HG02885 (cell line): ENCODE measurements at regions not wholly inside any gene's neighbourhood (a gene's known extent, or its start where the extent isn't known, plus 50 kb on each side); places are given as distances from the start of the nearest gene placed in this dataset.
"Not testable (repeated sequence)": the region's sequence is repeated elsewhere in the genome, so short reads cannot be mapped to it uniquely, and the experiment has no call there.

Experiments
- ATAC-seq: cut with Tn5 transposase; IDR thresholded peaks from one replicate; pipeline ENCODE4 v1.9.1; 2021; ENCODE audit warnings: mild to moderate bottlenecking; ENCODE audit not compliant: unreplicated experiment, poor library complexity

DNA sequence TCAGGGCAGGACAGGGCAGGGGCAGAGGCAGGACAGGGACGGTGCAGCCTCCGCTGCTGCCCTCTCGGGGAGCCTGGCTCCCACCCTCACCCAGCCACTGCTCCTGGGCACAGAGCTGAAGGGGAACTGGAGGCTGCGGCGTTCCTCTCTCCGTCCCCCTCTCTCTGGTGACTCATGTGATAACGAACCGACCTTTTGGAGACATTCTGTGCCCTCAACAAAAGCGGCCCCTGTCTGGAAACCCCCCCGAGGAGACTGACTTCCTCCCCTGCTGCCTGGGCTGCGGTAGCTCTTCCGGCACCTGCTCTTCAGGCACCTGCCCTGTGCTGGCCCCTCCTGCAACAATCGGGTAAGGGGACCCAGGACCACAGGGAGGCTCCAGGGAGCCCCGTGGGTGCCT, 5419.6 kb upstream of the TPTE start:
- ATAC-seq, result not testable (repeated sequence)

DNA sequence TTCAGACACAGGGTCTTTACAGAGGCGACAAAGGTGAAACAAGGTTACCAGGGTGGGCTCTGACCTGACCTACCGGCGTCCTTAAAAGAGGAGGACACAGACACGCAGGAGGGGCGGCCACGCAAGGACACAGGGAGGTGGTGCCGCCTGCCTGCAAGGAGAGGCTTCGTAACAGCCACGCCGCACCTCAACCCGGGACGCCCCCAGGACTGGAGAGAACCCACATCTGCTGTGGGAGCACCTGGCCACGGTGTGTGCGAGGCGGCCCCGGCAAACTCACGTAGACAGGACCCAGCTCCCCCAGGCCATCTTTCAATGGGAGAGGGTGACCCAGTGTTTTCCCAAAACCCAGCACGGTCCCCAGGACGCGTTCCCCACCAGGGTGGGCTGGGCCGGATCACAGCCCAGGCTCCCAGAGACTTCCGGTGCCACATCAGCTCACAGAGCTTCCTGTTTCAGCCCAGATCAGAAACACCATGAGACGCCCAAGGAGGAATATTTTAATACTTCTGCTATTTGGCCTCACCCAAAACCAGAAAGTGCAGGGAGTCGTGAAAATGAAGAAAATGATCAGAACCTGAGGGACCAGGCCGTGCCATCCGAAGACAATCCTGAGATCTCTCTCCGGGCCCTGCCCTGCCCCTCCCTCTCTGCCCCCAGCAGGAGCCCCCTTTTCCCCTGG, 5417.4 kb upstream of the TPTE start:
- ATAC-seq, result not testable (repeated sequence)

DNA sequence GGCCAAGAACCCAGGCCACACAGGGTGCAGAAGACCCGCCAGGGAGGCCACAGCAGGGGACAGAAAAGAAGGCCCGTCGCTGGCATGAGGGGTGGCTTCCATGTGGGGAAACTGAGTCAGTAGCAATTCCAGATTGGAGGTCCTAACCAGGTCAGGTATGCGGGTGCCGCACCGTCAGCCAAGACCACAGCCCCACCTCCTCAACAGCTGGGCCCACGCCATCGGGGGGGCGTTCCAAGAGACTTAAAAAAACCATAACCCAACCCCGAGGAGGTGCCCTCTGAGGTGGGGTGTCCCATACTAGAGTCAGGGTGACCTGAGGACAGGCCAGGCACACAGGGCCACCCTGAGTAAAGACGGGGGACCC, 5416.8 kb upstream of the TPTE start:
- not testable (repeated sequence) for ATAC-seq

DNA sequence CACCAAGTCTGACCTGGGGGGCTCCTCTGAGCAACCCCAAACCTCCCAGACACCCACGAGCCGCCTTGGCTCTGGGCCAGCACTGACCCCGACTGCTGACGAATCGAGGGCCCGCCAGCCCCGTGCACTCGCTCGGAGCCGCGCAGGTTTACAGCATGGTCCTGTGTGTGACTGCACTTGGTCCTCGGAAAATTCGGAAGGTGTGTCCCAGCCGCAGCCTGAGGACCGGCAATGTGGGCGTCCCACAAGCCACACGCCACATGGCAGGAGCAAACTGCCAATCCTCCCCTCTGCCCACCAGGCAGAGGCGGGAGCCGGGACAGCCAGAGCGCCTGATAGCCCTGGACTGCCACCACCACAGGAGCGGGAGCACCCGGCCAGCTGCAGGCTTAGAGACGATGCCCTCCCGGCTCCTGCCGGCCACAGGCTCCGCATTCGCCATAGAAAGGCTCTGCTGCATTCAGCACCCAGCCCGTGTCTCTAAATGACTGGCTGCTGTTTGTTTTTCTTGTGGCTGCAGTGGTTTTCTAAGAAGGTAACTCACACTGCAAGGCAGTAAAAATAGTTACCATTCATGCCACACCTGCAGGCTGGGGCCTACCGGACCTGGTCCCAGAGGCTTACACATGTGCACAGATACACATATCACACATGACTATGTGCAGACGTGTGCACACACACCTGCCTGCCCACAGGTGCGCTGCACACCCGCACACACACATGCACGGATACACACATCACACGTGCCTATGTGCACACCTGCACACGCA, 5415.3 kb upstream of the TPTE start:
- peak; percentile 50 for ATAC-seq

DNA sequence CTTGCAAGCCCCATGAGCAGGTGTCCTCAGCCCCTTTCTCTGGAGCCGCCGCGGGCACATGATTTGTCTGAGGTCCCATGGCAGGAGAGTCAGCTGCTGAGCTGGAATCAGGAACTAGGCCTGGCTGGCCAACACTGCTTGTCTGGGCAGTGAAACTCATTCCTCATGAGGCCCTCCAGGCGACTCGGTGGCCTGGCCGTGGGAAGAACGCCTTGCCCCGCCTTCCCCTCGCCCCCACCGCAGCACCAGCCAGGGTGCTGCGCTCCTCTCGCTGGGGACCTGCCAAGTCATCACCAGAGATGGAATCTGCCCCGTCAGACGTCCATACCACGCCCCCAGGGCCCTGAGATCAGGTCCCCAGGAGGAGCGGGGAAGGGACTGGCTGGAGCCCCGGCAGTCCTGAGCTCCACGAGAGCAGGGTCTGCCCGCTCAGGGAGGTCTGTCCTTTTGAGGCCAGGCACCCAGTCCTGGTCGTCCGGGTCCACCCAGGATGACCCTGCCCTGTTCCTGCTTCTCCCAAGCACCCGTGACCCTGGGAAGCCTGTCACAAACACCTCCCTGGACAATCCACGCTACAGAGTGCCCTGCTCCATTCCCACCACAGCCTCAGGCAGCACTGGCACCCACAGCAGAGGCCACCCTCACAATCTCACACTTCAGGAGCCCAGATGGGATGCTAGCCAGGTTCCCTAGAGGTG, 5414.5 kb upstream of the TPTE start:
- not testable (repeated sequence) for ATAC-seq

DNA sequence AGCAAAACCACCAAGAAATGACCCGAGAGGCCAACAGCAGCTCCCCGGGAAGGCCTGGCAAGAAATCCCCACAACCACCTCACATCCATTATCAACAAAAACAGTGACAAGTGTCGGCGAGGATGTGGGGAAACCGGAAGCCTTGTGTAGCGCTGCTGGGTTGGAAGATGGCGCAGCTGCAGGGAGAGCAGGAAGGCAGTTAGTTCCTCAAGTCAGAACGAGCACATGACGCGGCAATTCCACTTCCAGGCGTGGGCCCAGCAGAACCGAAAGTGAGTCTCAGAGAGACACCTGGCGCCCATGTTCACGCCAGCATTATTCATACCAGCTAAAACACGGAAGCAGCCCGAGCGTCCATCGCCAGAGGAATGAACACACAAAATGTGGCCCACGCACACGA, 5413.7 kb upstream of the TPTE start:
- not testable (repeated sequence) for ATAC-seq

DNA sequence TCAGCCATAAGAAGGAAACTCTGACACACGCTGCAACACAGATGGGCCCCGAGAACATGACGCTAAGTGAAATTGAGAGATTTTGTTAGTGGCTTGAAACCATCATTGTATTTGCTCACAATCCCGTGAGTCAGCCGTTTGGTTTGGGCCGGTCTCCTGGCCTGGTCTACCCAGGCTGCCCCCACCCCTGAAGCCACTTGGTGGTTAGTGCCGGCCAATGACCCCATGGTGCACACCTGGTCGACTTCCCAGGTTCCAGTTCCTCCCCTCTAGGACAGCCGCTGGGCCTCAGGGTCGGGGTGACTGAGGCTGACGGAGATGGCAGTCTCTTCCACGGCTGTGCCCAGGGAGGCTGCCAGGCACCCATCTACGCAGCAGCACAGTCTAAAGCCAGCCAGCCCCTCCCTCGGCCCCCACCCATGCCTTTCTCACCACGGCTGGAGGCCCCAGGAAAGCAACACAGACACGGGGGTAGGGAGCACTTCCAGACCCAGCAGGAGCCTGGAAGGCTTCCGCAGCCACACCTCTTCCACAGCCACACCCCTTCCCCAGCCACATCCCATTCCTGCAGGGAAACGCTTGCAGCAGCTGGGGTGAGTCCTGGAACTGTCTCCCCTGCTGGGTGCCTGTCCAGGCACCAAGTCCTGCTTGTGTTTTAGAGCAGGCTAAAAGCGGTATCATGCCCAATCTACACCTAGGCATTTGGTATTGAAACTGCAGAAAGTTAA, 5413.2 kb upstream of the TPTE start:
- not testable (repeated sequence) for ATAC-seq

DNA sequence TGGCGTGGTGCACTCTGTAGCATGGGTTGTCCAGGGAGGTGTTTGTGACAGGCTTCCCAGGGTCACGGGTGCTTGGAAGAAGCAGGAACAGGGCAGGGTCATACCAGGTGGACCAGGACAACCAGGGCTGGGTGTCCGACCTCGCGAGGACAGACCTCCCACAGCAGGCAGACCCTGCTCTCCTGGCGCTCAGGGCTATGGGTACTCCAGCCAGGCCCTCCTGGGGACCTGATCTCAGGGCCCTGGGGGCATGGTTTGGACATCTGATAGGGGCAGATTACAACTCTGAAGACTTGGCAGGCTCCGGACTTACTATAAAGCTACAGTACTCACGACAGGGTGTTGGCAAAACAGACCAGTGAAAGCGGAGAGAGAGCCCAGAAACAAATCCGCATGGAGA, 5410.2 kb upstream of the TPTE start:
- not testable (repeated sequence) for ATAC-seq

DNA sequence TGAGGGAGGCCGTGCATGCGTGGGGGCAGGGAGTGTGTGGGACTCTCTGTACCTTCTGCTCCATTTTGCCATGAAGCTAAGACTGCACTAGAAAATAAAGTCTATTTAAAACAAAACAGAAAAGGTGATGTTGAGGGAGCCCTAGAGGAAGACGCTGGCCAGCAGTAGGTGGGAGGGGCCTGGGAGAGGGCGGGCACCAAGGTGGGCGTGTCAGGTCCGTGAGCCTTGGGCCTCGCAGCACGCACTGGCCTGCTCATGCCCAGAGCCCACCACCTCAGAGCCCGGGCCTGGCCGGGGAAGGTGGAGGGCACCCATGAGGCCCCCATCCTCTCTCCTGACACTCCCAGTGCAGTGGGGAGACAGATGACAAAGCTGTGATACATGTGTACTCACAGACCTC, 5408.3 kb upstream of the TPTE start:
- ATAC-seq, result not testable (repeated sequence)

DNA sequence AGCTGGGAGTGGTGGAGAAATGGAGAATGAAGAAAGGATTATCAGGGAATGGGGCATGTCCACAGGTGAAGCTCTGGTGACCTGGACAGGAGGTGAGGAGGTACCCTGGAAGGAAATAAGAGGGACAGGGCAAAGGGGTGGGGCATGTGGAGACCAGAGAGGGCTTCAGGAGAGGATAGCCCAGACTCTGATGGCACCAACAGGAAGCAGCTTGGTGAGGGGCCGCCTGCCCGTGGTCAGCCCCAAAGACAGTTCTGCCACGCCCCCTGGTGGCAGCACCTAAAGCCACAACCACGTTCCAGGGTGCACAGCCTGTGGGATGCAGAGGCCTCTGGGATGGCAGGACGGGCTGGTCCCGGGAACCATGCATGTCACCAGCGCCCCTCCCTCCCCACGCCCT, 5406.9 kb upstream of the TPTE start:
- not testable (repeated sequence) for ATAC-seq

DNA sequence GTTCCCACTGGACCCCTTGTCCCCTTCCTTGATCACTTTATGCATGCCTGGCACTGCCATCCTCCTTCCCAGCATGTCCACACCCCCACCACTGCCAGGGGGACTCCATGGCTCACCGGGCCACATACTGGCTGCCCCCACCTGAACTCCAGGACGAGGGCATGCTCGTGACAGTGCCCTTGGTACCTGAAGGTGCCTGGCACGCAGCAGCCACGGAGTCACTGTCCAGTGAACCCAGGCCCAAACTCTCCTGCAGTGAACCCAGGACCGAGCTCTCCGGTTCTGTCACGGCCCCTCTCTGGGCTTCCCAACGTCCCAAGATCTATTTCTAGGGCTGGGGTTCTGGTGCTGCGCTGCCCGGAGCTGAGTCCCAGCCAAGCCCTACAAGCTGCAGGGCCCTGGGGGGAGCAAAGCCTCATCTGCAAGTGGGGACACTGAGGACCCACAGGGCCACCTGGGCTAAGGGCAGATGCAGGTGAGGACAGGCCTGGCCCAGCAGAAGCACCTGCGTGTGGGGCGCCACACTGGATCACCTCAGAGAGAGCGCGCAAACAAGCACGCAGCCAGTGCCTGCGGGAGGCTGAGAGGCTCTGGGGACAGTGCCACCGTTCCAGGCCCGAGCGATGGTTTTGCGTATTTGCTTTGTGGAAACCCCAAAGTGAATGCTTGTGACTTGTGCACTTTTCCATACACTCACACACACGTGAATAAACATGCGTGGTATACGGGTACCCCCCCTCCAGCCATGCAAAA, 5406.3 kb upstream of the TPTE start:
- ATAC-seq, result not testable (repeated sequence)

DNA sequence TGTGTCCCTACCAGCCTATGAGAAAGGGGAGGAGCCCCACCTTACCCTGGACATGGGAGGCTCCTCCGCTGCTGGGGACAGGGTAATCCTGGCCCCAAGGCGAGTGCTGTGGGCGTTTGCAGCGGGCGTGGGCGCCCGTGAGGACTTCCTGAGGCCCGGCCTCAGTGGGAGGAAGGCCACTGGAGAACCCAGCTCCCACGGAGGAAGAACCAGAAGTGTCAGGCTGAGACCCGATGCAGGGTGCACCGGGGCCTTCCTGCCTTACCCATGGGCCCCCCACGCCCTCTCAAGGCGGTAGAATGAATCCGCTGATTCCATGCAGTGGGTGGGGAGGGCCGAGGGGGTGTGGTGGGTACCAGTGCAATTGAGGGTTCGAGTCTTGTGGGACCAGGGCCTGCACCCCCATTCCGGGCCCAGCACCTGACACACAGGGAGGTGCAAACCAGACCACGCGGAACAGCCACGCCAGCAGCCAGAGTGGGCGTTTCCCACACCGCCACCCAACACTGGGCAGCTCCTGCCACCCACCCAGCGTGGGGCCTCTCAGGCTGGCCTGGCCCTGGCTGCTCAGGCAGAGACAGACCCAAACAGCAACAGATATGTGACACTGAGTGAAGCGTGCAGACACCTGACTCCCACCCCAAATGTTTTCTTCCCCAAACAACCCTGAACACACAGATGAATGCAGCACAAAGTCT, 5405.6 kb upstream of the TPTE start:
- not testable (repeated sequence) for ATAC-seq

DNA sequence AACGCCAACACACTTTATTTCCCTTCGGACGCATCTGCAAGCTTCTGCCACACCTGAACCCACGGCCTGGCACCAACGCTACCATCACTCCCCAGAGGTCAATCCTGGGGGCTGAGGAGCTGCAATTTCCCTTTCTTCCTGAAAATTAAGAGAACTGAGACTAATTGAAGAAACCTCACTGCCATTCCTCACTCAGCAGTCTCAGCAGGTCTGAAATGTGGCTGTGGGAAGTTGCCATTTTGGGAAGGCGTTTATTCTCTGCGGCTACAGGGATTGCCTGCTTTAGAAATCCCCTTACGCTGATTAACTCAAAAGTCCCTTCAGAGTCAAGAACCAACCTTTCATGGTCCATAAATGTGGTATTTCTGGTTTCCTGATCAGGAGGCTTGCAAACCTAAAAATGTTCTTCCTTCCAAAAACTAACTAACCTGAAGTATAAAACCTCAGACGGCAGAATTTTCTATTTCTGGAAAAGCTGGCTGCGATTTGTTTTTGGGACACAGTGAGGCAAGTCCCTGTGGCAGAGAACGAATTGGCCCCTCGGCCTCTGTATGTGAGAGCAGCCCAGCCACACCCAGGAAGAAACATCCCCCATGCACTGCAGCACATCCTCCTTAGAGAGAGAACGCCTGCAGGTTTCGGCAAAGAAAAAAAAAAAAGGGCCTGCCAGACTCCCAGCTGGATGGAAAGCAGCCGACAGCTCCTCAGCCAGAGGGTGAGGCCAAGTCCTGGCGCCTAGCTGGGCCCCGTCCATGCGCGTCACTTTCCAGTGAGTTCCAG, 5404.8 kb upstream of the TPTE start:
- ATAC-seq, result not testable (repeated sequence)

DNA sequence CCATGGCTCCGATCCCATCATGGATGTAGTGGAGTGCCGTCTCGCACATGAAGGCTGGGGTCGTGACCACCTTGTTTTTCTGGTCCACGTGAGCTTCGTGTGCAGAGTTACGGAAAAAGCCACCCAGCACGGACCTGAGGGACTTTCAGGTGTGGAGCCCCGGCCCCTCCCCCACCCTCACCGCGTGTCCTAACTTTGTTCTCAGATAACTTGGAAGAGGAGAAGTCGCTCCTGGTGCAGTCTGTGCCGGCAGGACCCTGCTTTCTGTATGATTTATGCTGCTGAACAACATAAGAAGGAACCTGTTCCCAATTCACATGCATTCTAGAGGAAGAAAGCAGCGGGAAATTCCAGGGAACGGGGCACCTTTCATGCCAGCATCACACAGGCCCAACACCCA, 5404.2 kb upstream of the TPTE start:
- not testable (repeated sequence) for ATAC-seq

DNA sequence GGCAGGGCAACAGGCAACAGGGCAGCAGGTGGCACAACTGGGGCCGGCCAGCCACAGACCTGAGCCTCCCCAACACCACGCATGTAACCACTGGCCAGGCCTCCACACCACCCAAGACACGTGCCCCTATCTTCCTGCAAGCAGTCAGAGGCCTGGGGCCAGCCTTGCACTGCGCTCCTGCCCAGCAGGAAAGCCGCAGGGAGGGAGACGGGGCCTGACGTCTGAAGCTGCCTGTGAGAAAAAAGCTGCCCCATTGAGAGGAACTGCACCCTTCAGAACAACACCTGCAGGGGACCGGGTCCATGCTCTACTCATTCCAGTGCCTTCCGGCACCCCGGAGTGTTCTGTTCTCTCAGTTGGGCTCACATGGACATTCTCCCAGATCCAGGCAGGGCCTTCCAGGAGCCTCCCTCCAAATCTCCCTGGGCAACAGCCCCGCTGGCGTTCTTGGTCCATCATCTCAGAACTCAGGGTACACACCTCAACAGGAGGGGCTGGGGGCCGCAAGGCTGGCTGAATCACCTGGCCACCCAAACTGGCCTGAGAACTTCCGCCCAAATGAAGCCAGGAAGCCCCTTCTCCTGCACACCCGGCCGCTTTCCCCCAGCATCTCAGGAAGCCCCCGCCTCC, 5403.6 kb upstream of the TPTE start:
- ATAC-seq, result not testable (repeated sequence)

DNA sequence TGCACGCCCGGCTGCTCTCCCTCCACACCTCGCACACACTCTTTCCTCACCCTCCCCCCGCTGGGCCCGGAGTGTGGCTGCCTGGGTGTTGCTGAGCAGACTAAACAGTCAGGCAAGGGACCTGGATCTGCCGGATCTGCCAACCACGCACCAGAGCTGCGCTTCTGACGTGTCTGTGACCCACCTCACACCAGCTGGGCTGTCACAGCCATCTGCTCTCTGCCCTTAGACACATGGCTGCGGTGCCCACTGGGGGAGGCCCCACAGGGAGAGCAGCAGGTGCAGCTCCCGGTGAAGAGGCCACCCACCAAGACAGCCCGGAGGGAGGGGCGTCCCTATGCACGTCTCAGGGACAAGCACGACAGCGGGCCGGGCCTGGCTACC, 5403.1 kb upstream of the TPTE start:
- not testable (repeated sequence) for ATAC-seq

DNA sequence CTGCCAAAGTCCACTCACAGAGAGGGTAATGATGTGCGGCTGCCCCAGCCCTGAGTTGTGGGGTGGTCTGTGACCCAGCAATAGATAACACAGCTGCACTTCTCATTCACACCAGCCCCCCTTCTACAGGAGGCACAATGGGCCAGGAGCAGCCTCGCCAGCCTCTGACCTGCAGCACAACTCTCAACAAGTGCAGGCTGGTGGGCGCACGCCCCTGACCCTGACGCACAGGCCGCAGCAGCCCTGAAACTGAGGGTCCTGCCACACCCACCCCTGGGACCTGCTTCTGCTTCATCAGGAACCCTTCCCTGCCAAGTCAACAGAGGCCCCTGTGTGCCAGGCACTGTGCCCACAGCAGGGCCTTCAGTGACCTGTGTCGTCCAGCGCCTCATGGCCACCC, 5402.2 kb upstream of the TPTE start:
- not testable (repeated sequence) for ATAC-seq

DNA sequence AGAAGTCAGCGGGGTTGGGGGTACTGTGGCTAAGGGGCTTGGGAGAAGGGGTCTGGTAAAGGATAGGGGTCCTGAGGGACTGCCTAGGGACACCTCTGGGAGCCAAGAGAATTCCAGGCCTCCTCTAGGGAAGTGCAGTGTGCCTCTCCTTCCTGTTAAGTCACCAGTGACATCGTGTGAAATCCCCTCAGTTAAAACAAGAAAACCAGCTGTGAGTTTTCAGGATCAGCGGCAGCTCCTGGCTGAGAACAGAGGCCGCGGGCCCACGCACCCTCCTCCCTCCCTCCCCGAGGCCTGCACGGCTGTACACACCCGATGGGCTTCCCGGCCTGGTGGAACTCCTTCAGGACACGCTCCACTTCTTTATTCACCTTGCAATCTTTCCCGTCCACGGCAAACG, 5400.0 kb upstream of the TPTE start:
- not testable (repeated sequence) for ATAC-seq
